C4-2B (cell line): ENCODE measurements at regions not wholly inside any gene's neighbourhood (a gene's known extent, or its start where the extent isn't known, plus 50 kb on each side); places are given as distances from the start of the nearest gene placed in this dataset.

ENCODE experiments used
- ZFX ChIP-seq: fragments of 450-650 bp; IDR thresholded peaks from 2 replicates; pipeline ENCODE4 v1.6.1; 2017
- TF ChIP-seq, protein P1 (sequence below): fragments of 450-650 bp; conservative IDR thresholded peaks from 2 replicates; pipeline ENCODE4 v1.5.1; 2017; ENCODE audit warnings: mild to moderate bottlenecking

DNA sequence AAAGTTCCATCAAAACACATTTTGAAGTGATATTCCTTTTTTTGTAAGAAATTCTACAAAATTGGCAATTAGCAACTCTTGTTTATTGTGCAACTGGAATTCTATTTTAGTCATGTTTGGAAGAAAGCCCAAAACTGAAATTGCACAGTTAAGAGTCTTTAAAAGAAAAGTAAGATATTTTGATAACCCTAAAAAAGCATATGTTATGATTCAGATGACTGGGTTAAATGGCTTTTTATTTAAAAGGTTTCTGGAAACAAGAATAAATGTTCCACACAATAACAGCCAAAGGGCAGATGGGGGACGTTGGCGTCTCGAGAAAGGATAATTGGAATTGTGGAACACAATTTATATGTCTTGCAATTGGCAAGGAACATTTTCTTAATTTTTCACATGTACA is 275.2 kb downstream of the CDH9 start:
- TF ChIP-seq, protein P1, sequence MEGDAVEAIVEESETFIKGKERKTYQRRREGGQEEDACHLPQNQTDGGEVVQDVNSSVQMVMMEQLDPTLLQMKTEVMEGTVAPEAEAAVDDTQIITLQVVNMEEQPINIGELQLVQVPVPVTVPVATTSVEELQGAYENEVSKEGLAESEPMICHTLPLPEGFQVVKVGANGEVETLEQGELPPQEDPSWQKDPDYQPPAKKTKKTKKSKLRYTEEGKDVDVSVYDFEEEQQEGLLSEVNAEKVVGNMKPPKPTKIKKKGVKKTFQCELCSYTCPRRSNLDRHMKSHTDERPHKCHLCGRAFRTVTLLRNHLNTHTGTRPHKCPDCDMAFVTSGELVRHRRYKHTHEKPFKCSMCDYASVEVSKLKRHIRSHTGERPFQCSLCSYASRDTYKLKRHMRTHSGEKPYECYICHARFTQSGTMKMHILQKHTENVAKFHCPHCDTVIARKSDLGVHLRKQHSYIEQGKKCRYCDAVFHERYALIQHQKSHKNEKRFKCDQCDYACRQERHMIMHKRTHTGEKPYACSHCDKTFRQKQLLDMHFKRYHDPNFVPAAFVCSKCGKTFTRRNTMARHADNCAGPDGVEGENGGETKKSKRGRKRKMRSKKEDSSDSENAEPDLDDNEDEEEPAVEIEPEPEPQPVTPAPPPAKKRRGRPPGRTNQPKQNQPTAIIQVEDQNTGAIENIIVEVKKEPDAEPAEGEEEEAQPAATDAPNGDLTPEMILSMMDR: no peak
- no peak for TF ChIP-seq ZFX
